Hematopoietic multipotent progenitor cell (in vitro differentiated cells): ENCODE measurements at regions not wholly inside any gene's neighbourhood (a gene's known extent, or its start where the extent isn't known, plus 50 kb on each side); places are given as distances from the start of the nearest gene placed in this dataset.
"Not testable (repeated sequence)": the region's sequence is repeated elsewhere in the genome, so short reads cannot be mapped to it uniquely, and the experiment has no call there.

ENCODE experiments used
- DNase-seq, 3 donors: peaks; one replicate each; pipeline ENCODE4 v3.0.0-alpha.2; 2011 to 2015; ENCODE audit warnings: low read depth in 2 of 3, low spot score in 2 of 3

DNA sequence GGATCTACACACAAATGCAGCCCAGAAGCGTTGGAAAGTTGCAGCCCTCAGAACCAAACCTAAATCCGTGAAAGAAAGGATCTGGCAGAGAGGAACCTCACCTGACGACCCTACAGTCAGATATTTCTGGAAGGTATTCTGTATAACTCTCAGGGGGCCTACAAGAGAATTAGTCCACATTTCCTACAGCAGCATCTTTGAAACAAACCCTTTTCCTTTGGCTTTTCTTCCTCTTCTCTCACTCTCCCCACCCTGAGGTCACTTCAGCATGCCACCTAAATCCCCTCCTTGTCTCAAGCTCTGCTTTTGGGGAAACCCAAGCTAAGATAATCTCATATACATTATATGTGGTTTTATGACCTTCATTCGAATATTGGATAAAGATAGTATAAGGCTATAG lies 719.0 kb upstream of the MIR17HG start:
- no peak for DNase-seq

DNA sequence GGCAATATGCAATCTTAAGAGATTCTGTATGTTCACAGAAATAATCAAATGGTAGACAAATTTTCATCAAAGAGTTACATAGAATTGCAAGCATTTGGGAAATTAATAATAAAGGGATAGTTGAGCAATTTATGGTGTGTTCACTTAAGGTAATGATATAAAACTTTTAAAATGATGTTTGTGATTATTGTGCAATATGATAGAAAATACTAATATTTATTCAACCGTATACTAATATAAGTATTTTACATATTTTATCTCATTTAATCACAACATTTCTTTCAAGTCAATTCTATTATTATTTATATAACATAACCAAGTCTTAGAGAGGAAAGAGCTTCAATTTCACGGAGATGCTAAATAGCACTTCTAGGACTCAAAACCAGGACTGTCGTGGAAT lies 716.8 kb upstream of the MIR17HG start:
- no peak for DNase-seq

DNA sequence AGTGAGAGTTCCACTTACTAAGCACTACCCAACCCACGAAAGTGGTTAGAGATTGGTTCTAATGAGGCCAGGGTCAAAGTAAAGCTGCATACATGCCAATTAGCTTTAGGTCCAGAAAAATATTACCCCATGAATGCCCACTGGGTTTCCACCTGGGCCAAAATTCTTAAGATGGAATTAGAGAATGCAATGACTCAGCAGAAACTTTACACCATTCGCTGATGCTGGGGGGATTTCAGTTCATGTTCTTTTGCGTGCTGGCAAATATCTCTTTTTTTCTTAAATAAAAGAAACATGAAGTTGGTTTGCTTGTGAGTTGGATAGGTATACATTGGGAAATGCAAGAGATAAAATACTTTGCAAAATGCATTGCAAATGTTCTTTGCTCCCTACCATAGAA lies 715.3 kb upstream of the MIR17HG start:
- no peak for DNase-seq

DNA sequence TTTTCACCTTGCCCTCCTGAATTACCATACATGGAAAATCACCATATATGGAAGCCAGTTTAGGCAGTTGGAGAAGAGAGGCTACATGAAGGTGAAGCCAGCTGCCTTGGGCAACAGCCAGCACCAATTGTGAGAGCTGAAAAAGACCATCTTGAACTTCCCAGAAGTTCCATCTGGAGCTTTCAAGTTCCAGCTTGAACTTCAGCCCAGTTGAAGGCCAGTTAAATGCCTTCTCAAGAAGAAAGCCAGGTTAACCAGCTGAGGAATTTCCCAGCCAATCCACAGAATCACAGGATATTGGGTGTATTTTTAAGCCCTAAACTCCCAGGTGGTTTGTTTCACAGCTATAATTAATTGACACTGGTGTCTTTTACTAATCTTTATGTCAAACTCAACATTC lies 713.6 kb upstream of the MIR17HG start:
- no peak for DNase-seq

DNA sequence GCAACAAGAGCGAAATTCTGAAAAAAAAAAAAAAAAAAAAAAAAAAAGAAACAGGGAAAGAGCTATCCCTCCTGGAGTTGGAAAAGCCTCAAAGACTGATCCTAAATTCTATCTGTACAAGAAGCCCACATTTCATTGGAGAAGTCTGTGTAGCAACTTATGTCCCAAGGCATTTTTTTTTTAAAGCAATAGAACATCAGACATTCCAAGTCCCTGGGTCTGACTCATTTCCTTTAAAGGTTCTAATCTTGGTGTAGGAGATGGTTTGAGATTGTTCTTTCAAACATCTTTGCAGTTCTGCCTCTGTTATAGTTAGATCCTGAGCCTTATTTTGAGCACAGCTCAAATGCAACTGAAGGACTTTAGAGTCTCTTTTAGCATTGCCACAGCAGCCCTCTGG lies 706.5 kb upstream of the MIR17HG start:
- no peak for DNase-seq

DNA sequence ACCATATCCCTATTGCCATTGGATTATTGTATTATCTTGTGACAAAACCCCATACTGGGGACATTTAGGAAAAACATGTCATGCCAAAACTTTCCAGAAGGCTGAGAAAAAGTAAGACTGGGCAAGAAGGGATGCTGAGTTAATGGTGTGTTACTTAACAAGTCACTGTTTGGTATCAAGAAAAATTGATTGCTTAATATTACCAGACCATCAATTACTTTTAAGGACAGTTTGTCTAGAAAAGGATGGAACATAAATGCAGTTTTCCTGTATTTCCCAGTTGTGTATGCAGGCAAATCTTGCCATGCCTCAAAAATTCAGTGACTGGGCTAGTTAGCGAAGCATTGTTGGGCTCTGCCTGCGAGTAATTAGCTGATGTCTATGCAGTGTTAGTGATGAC lies 705.6 kb upstream of the MIR17HG start:
- no peak for DNase-seq

DNA sequence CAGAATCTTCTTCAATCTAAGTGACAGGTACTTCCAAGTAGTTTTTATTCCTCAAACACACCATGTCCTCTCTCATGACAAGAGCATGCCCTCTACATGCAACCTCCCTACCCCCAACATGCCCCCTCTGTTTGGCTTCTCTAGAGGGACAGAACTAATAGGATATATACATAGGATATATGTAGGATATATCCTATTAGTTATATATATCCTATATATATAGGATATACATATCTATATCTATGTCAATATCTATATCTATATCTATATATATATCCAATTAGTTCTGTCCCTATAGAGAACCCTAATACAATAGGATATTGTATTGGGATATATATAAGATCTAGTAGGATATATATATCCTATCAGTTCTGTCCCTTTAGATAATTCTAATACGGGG lies 701.9 kb upstream of the MIR17HG start:
- no peak for DNase-seq

DNA sequence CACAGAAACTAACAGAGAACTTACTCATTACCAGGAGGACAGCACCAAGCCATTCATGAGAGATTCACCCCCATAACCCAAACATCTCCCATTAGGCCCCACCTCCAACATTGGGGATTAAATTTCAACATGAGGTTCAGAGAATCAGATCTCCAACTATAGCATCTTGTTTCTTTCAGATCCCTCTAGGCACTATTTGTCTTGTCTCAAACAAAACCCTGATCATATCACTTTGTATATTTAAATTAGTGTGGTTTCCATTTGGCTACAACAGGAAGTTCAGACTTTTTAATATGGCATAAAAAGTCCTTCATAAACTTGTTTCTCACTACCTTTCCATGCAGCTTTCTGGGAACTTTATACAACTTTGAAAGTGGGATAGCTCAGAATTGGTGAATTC lies 699.0 kb upstream of the MIR17HG start:
- no peak for DNase-seq

DNA sequence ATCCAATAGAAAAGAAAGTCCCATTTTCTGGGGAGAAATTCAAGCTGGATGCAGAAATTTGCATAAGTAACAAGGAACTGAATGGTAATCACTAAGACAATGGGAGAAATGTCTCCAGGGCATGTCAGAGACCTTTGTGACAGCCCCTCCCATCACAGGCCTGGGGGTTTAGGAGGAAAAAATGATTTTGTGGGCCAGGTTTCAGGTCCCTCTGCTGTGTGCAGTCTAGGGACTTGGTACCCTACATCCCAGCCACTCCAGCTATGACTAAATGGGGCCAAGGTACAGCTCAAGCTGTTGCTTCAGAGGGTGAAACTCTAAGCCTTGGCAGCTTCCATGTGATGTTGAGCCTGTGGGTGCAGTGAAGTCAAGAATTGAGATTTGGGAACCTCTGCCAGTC lies 695.5 kb upstream of the MIR17HG start:
- DNase-seq, result no peak

DNA sequence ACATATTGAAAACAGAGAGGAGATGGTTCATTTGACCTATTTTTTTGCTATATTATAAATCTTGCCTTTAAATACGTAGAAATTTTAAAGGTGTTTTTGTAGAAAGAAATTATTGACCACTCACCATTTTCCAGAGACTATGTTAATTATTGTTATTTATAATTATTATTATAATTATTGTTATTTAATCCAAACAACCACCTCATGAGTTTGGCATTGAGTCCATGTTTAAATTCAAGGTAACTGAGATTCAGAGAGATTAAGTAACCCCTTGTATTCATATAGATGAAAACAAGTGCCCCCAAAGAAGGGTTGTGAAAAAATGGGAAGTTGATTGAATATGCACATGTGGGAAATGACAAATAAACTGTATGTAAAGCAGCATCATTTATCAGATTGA lies 692.5 kb upstream of the MIR17HG start:
- DNase-seq, result no peak

DNA sequence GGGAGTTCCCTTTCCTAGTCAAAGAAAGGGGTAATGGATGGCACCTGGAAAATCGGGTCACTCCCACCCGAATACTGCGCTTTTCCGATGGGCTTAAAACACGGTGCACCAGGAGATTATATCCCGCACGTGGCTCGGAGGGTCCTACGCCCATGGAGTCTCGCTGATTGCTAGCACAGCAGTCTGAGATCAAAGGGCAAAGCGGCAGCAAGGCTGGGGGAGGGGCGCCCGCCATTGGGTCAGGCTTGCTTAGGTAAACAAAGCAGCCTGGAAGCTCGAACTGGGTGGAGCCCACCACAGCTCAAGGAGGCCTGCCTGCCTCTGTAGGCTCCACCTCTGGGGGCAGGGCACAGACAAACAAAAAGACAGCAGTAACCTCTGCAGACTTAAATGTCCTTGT lies 683.3 kb upstream of the MIR17HG start:
- not testable (repeated sequence) for DNase-seq

DNA sequence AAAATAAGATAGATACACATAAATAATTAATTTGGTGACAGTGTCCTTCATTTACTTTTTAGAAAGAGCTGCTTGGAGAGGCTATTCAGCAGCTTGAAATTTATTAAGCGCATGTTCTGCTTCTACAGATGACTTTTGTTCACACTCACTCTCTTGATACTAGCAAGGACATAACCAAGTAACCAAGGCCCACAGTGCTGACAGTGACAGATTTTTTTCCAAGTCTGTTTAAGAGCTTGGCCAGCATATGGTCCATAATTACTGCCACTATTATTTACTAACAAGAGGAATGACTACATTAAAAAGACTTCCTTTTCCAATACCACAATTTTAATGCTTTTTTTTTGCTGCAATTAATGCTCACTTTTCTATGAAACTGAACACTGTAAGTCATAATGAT lies 673.7 kb upstream of the MIR17HG start:
- DNase-seq, result no peak

DNA sequence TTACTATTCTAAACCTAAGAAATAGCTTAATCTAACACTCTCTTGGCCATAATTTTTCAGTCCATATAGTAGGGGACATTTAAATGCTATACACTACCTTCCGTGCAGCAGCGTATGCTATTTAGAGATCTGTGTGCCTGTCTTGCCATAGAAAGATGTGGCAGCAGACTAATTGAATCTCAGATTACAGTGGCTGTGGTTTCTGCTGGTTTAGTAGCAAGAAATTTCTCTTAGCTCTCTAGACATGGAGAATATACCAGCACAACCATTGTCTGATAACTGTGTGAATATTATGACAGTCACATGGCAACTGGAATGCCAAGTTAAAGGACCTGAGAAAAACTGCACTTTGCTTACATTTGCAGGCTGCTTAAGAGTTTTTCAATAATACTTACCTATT lies 672.4 kb upstream of the MIR17HG start:
- DNase-seq, result no peak

DNA sequence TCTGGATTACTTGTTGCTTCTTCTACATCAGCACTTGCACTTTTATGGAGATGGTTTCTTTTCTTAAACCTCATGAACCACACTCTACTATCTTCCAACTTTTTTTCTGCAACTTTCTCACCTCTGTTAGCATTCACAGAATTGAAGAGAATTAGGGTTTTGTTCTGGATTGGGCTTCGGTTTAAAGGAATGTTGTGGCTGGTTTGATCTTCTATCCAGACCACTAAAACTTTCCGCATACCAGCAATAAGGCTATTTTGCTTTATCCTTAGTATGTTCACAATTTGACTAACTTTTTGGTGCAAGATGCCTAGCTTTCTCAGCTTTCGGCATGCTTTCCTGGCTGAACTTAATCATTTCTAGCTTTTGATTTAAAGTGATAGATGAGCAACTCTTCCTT lies 666.7 kb upstream of the MIR17HG start:
- DNase-seq, result no peak

DNA sequence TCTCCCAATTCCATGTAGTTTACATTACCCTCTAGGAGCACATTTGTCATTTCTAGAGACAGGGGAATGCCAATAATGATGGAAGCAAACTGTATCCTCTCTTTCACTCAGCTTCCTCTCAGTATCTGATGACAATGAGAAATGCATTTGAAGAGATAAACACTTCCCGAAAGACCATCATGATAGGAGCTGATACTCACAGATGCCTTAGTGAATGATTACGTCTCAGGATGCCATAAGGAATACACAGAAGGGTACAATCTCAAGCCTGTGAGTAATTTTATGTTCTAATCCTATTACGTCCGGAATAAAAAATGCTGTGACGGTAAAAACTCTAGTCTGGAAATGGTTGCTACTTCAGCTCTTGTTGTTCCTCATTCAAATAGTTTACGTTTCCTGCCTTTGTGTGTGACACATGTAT lies 663.8 kb upstream of the MIR17HG start:
- no peak for DNase-seq

DNA sequence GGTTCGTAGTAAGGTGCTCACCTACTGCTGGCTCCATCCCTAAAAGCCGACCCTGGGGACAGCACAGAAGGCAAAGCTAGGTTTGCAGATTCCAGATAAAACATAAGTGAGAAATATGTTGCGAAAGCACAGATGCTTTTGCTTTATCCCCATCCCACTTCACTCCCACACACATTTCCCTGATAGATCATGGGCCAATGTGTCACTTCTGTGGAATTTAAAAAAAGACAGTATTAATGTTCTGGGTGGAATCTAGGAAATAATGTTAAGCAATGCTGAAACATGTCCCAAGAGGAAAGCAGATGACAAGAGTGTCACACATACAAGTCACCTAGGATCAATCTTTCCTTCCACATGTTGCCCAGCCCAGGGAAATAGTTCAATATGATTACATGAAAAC lies 661.0 kb upstream of the MIR17HG start:
- DNase-seq, result no peak

DNA sequence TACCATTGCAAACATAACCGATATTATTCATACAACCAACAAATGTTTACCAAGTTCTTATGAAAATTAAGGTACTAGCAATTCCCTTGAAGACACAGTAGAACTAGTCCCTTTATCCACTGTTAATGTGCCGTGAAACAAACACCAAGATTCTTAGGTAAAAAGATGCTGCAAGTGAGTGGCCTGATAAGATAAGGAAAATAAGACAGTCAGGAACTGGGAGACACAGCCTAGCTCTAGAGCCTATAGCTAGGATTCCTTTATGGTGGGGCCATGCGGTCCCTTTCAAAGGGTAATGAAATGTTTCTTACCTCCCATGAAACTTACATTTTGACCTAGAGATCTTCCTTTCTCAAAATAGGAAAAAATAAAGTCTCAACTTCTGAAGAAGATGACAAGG lies 658.4 kb upstream of the MIR17HG start:
- no peak for DNase-seq

DNA sequence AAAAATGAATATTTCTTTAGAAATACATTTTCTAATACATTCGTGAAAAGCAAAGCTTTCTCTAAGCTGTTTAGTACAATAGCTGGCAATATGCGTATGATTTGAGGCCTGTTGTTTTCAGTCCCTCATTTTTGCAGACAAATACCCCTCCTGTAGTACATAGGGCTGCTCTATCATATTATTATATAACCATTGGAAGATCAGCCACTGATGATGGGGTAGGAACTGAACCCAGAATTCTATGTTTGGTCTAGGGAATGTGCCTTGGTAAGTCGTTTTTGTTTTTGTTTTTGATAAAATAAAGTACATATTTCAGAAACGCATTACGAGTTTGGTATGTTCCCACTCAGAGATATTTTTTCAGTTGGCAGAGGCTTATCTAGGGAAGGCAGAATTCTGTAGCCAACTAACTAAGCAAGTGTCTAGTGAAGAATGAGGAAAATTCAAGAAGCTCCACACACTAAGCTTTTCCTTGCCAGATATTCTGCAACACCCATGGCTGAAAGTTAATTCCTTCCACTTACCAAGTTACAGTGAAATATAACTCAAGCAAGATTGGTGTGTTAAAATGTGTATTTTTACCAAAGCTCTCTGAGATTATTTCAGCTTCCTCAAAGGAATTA lies 656.9 kb upstream of the MIR17HG start:
- no peak for DNase-seq

DNA sequence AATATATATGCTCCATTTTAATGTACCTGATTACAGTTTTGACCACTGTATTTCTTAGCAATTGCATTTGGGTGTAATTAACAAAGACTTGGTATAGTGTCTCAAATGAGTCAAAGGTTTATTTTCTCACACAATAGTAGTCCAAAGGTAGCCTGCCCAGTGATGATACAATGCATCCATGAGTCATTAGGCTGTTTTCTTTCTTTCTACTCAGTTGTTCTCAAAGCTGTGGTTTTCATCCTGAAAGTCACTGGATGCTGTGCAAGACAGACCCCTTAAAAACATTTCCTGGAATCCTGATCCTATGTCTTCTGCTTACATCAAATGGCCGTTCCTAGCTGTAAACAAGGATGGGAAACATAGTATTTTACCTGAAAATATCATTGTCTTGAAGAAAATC lies 651.2 kb upstream of the MIR17HG start:
- DNase-seq, result no peak

DNA sequence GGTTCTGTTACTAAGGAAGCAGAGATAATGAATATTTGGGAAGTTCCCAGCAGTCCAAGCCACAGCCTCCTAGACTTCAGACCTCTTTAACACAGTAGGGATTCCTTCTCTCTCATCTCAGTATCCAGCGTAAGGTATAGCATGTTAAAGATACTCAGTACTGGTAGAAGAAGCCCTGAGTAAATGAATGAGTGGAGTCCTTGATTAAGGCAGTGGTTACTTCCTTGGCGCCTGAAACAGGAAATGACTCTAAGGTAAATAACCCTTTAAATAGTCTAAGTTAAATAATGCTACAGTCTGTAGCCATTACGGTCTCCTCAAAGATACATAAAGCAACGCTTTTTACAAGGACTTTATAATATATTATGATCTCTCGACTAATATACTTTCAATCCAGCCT lies 650.8 kb upstream of the MIR17HG start:
- DNase-seq, result no peak

DNA sequence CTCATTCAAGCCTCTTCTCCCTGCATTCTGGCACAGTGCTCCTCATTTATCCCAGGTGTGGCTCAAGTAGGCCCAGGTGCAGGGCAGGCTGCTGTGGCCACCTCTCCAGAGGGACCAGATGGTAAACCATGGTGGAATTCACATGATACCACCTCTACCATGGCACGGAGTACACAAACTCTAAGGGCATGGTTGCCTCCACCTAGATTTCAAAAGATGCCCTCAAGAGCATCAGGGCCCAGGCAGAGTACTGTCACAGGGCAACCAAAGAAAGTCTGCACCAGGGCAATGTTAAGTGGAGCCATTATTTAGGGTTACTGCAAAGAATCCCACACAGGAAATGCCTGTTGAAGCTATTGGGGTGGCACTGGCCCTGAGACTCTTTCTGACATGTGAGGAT lies 647.1 kb upstream of the MIR17HG start:
- no peak for DNase-seq

DNA sequence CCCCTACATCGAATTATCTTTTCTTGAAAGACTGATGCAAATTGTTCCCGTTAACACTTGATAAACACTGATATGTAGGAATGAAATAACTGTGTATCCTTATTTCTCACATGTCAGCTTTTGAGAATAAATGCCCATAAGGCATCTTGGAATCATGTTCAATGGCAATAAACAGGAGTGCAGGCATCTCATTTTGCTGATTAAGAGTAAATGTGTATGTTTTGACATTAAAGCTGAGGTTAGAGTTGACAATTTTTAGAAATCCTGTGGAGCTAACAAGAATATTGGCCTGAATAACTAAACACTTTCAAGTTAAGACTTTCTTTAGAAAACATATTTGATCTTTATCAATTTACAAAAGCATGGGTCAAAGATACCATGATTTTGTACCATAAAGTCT lies 646.2 kb upstream of the MIR17HG start:
- DNase-seq, result no peak

DNA sequence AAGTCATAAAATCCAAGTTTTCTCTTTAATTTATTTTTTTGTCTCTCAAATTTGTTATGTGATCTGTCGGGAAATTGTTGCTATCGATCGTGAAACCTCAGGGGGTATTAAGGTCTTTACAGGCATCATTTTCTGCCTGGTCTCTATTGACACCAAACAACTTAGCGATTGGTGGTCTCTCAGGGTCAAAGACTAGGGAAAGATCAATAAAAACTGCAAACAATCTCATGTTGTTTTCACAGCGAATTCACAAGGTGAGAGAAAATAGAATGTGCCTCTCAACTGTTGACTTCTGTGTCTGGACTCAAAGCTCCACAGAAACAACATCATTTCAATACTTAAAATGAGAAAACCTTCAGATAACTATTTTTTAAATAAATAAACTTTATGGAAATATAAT lies 645.4 kb upstream of the MIR17HG start:
- DNase-seq, result no peak

DNA sequence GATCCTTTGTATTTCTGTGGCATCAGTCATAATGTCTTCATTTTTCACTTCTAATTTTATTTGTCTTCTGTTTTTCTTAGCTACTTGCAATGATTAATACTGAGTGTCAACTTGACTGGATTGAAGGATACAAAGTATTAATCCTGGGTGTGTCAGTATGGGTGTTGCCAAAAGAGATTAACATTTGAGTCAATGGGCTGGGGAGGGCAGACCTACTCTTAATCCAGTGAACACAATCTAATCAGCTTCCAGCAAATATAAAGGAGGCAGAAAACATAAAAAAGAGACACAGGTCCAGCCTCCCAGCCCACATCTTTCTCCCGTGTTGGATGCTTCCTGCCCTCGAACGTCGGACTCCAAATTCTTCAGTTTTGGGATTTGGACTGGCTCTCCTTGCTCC lies 640.9 kb upstream of the MIR17HG start:
- no peak for DNase-seq
